VCaP (cell line): ENCODE measurements at regions not wholly inside any gene's neighbourhood (a gene's known extent, or its start where the extent isn't known, plus 50 kb on each side); places are given as distances from the start of the nearest gene placed in this dataset.

Experiments used
- H3K27ac ChIP-seq: fragments of 450-650 bp; 2 replicates; pipeline ENCODE4 v1.5.1; 2017
- CTCF ChIP-seq: fragments of 450-650 bp; conservative IDR thresholded peaks from 2 replicates; pipeline ENCODE4 v1.5.1; 2017; ENCODE audit warnings: mild to moderate bottlenecking, moderate library complexity

GRCh38 chr10:81534991-81535390 lies 340.0 kb upstream of the NRG3 start:
- H3K27ac ChIP-seq, result no peak overlapping the region
- no peak for TF ChIP-seq CTCF

GRCh38 chr10:81541517-81541916 lies 333.5 kb upstream of the NRG3 start:
- no peak overlapping the region for H3K27ac ChIP-seq
- TF ChIP-seq CTCF, result no peak

- no peak for TF ChIP-seq CTCF
Measured at GRCh38 chr10:81546243-81546642, 328.8 kb upstream of the NRG3 start.

GRCh38 chr10:81548160-81548559 lies 326.8 kb upstream of the NRG3 start:
- no peak for TF ChIP-seq CTCF
- H3K27ac ChIP-seq, result no peak overlapping the region

More at GRCh38 chr10:81546243-81546642, 328.8 kb upstream of the NRG3 start:
- H3K27ac ChIP-seq, result no peak overlapping the region

GRCh38 chr10:81564143-81564542 lies 310.9 kb upstream of the NRG3 start:
- no peak for TF ChIP-seq CTCF
- no peak overlapping the region for H3K27ac ChIP-seq

- no peak overlapping the region for H3K27ac ChIP-seq
- TF ChIP-seq CTCF, result no peak
Measured at GRCh38 chr10:81569488-81569887, 305.5 kb upstream of the NRG3 start.

GRCh38 chr10:81570349-81570748 lies 304.6 kb upstream of the NRG3 start:
- H3K27ac ChIP-seq, result no peak overlapping the region
- no peak for TF ChIP-seq CTCF
